ENCODE measurements at regions not wholly inside any gene's neighbourhood (a gene's known extent, or its start where the extent isn't known, plus 50 kb on each side); places are given as distances from the start of the nearest gene placed in this dataset.
A peak's percentile ranks its signal among the peaks of the same experiment; 100 is the strongest.

- Histone ChIP-seq H3K27me3 (ENCODE audit: insufficient read depth, poor library complexity, severe bottlenecking) (peaks cover 6% of the 10 kb centered on the region), H3K4me3 (replicated peaks; ENCODE audit: insufficient read depth, low read length) (no peak overlapping the region), H3K27ac (replicated peaks) (no peak overlapping the region)
- no peak for TF ChIP-seq POLR2AphosphoS5 (IDR thresholded peaks at IDR 0.05; ENCODE audit: low read depth)
- TF ChIP-seq SPI1 (IDR thresholded peaks at IDR 0.05; ENCODE audit: borderline replicate concordance, low read depth) = no peak
- TF ChIP-seq GABPA (IDR thresholded peaks at IDR 0.05; ENCODE audit: low read depth) = no peak
- no peak for TF ChIP-seq CTCF (IDR thresholded peaks at IDR 0.05; ENCODE audit: insufficient read depth, low read length)
- TF ChIP-seq REST (IDR thresholded peaks at IDR 0.05; ENCODE audit: insufficient replicate concordance, low read depth) = no peak
- no peak for DNase-seq (ENCODE audit: low read depth in 1 of 2, low spot score in 1 of 2)
Observed at GRCh38 chr2:191554240-191554639, 123.7 kb upstream of the NABP1 start.

GRCh38 chr2:191555092-191555742 is 122.7 kb upstream of the NABP1 start:
- Histone ChIP-seq H3K4me3 (replicated peaks; ENCODE audit: insufficient read depth, low read length) (no peak overlapping the region), H3K27ac (replicated peaks) (no peak overlapping the region), H3K27me3 (ENCODE audit: insufficient read depth, poor library complexity, severe bottlenecking) (peaks cover 6% of the 10 kb centered on the region)
- DNase-seq (ENCODE audit: low read depth in 1 of 2, low spot score in 1 of 2) = peak; percentile 50 to 79
- TF ChIP-seq REST (IDR thresholded peaks at IDR 0.05; ENCODE audit: insufficient replicate concordance, low read depth) = no peak
- TF ChIP-seq CTCF (IDR thresholded peaks at IDR 0.05; ENCODE audit: insufficient read depth, low read length) = peak; percentile 42

- DNase-seq (ENCODE audit: low read depth in 1 of 2, low spot score in 1 of 2) = no peak
- no peak overlapping the region for H3K27ac ChIP-seq (replicated peaks)
- H3K27me3 ChIP-seq (ENCODE audit: insufficient read depth, poor library complexity, severe bottlenecking) = peaks cover 6% of the 10 kb centered on the region
- no peak overlapping the region for H3K4me3 ChIP-seq (replicated peaks; ENCODE audit: insufficient read depth, low read length)
- no peak for TF ChIP-seq GABPA (IDR thresholded peaks at IDR 0.05; ENCODE audit: low read depth)
- no peak for TF ChIP-seq REST (IDR thresholded peaks at IDR 0.05; ENCODE audit: insufficient replicate concordance, low read depth)
- TF ChIP-seq SPI1 (IDR thresholded peaks at IDR 0.05; ENCODE audit: borderline replicate concordance, low read depth) = no peak
- no peak for TF ChIP-seq CTCF (IDR thresholded peaks at IDR 0.05; ENCODE audit: insufficient read depth, low read length)
- no peak for TF ChIP-seq POLR2AphosphoS5 (IDR thresholded peaks at IDR 0.05; ENCODE audit: low read depth)
Observed at GRCh38 chr2:191556463-191556862, 121.5 kb upstream of the NABP1 start.

Measured in HL-60 (cell line).